B cell (primary cell): ENCODE measurements at regions not wholly inside any gene's neighbourhood (a gene's known extent, or its start where the extent isn't known, plus 50 kb on each side); places are given as distances from the start of the nearest gene placed in this dataset.

ENCODE experiments used
- CTCF ChIP-seq: fragments of 200-600 bp; IDR thresholded peaks from one replicate; pipeline ENCODE4 v1.8.0; 2022; ENCODE audit warnings: antibody characterized with exemption, mild to moderate bottlenecking
- EZH2 ChIP-seq: IDR thresholded peaks from 2 replicates; pipeline ENCODE4 v1.6.1; 2012; ENCODE audit warnings: borderline replicate concordance, low read depth, mild to moderate bottlenecking, moderate library complexity, low read length; ENCODE audit not compliant: insufficient read depth, poor library complexity, severe bottlenecking

- TF ChIP-seq CTCF (no peak), EZH2 (no peak)
Measured at GRCh38 chr10:85490431-85490830, 876.2 kb downstream of the GRID1 start.
